Natural killer cell (primary cell): ENCODE measurements at regions not wholly inside any gene's neighbourhood (a gene's known extent, or its start where the extent isn't known, plus 50 kb on each side); places are given as distances from the start of the nearest gene placed in this dataset.

Experiments used
- ATAC-seq, 3 donors: fragments of 150-1000 bp in 2 of 3; fragments of 200-7000 bp in 1 of 3; cut with Tn5 transposase; 1 replicate in 1 of 3; 2 replicates in 2 of 3; pipeline ENCODE4 v1.10.0; 2021; ENCODE audit warnings: mild to moderate bottlenecking in 2 of 3, moderate library complexity in 2 of 3
- DNase-seq, 2 donors: peaks; one replicate each; pipeline versions ENCODE4 v3.0.0 to v3.0.0-alpha.2; 2013 to 2021; ENCODE audit warnings: mixed read lengths in 1 of 2
- H3K27ac ChIP-seq: one replicate; pipeline ENCODE4 v1.5.1; 2013; ENCODE audit warnings: mild to moderate bottlenecking, low read length
- H3K27me3 ChIP-seq: one replicate; pipeline ENCODE4 v1.6.1; 2013; ENCODE audit warnings: low read length; ENCODE audit not compliant: control insufficient read depth, insufficient read depth
- H3K36me3 ChIP-seq: one replicate; pipeline ENCODE4 v1.6.1; 2013; ENCODE audit warnings: low read length; ENCODE audit not compliant: control insufficient read depth, insufficient read depth
- H3K4me1 ChIP-seq: one replicate; pipeline ENCODE4 v1.6.1; 2013; ENCODE audit warnings: low read length; ENCODE audit not compliant: control insufficient read depth, insufficient read depth
- H3K4me3 ChIP-seq: one replicate; pipeline ENCODE4 v1.5.1; 2013; ENCODE audit warnings: low read length
- H3K9me3 ChIP-seq: one replicate; pipeline ENCODE4 v1.6.1; 2013; ENCODE audit warnings: low read length; ENCODE audit not compliant: control insufficient read depth, insufficient read depth
- H3K27ac Mint-ChIP-seq, 2 donors: one replicate each; pipeline ENCODE4 v1.8.0; 2022; ENCODE audit warnings: mild to moderate bottlenecking in 2 of 2, mixed read lengths in 2 of 2, moderate library complexity in 1 of 2
- H3K27me3 Mint-ChIP-seq, 2 donors: one replicate each; pipeline ENCODE4 v1.8.0; 2022; ENCODE audit warnings: low read depth in 2 of 2, mixed read lengths in 2 of 2
- H3K36me3 Mint-ChIP-seq: one replicate; pipeline ENCODE4 v1.8.0; 2022; ENCODE audit warnings: mixed read lengths
- H3K4me1 Mint-ChIP-seq, 2 donors: one replicate each; pipeline ENCODE4 v1.8.0; 2022; ENCODE audit warnings: mixed read lengths in 2 of 2
- H3K4me3 Mint-ChIP-seq: one replicate; pipeline ENCODE4 v1.8.0; 2022; ENCODE audit warnings: mild to moderate bottlenecking, moderate library complexity, mixed read lengths
- H3K9me3 Mint-ChIP-seq, 2 donors: one replicate each; pipeline ENCODE4 v1.8.0; 2022; ENCODE audit warnings: mixed read lengths in 2 of 2
- CTCF ChIP-seq: fragments of 200-600 bp; IDR thresholded peaks from one replicate; pipeline ENCODE4 v1.8.0; 2022; ENCODE audit warnings: antibody characterized with exemption
- WGBS: methylation state at CpG from one replicate; pipeline ENCODE4 v1.1.7; 2013; ENCODE audit warnings: missing lambda C conversion rate; ENCODE audit not compliant: insufficient coverage; 5-methylcytosine and 5-hydroxymethylcytosine counted together
- intact Hi-C: fragments of 100-400 bp; cut with micrococcal nuclease; formaldehyde crosslinking; loops from one replicate; pipeline ENCODE4 v1.14.2; 2022

DNA sequence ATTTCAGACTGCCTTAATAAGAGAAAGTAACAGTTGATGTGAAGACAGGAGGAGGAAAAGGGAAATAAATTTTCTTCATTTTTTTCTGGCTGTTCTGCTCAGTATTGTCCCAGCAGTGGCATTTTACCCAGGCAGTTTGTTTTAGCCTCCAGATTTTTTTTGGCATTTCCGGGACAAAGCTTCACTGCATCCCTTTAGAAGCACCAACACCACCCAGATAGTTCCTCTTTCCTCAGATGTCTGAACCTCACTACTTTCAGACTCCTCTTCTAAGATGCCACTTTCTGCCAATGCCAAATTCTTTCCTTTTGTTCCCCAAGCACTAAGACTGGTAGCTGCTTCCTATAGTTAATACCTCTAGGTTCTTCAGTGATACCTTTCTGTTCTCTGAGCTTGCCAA, 480.1 kb upstream of the SLC10A2 start:
- H3K9me3 ChIP-seq = peaks cover 5% of the 10 kb centered on the region
- Mint-ChIP-seq H3K27ac (no peak overlapping the region), H3K27me3 (no peaks in the 10 kb centered on the region), H3K4me1 (no peaks in the 10 kb centered on the region), H3K4me3 (no peak overlapping the region), H3K9me3 (peaks cover 23 to 28% of the 10 kb centered on the region in 2 donors), H3K36me3 (peaks cover 7% of the 10 kb centered on the region)
- TF ChIP-seq CTCF = no peak
- H3K27ac ChIP-seq = no peak overlapping the region
- no peak for DNase-seq
- no peak overlapping the region for H3K4me3 ChIP-seq
- 13% methylated on average over 1 of the region's 1 CpG for WGBS
- no peak for ATAC-seq
- H3K27me3 ChIP-seq = no peaks in the 10 kb centered on the region
- no peaks in the 10 kb centered on the region for H3K4me1 ChIP-seq
- intact Hi-C loops = no loop called here
- H3K36me3 ChIP-seq = no peaks in the 10 kb centered on the region

DNA sequence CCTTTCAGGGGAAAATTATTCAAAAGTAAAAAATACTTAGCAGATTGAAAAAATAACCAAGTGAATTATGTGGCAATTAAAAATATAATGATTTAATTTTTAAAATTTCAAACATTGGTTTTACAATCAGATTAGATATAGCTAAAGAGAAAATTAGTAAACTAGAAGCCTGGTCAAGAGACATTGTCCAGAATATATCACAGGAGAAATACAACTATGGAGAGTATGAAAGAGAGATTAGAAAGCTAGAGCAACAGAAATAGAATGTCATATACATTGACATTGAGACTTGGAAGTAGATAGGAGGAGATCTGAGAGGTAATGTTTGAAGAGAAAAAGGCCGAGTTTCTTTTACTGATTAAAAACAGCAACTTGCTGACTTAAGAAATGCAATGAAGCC, 476.4 kb upstream of the SLC10A2 start:
- intact Hi-C loops = no loop called here
- Mint-ChIP-seq H3K27me3 (no peaks in the 10 kb centered on the region), H3K27ac (no peak overlapping the region), H3K36me3 (peaks cover 7% of the 10 kb centered on the region), H3K4me1 (no peaks in the 10 kb centered on the region), H3K9me3 (peaks cover 19 to 25% of the 10 kb centered on the region in 2 donors), H3K4me3 (no peak overlapping the region)
- no peak overlapping the region for H3K4me3 ChIP-seq
- H3K27ac ChIP-seq = no peak overlapping the region
- DNase-seq (no peak), ATAC-seq (no peak)
- H3K9me3 ChIP-seq = peaks cover 5% of the 10 kb centered on the region
- no peaks in the 10 kb centered on the region for H3K4me1 ChIP-seq
- TF ChIP-seq CTCF = no peak
- no CpG with 5 or more reads among the region's 1 CpG for WGBS
- no peaks in the 10 kb centered on the region for H3K36me3 ChIP-seq
- no peaks in the 10 kb centered on the region for H3K27me3 ChIP-seq

DNA sequence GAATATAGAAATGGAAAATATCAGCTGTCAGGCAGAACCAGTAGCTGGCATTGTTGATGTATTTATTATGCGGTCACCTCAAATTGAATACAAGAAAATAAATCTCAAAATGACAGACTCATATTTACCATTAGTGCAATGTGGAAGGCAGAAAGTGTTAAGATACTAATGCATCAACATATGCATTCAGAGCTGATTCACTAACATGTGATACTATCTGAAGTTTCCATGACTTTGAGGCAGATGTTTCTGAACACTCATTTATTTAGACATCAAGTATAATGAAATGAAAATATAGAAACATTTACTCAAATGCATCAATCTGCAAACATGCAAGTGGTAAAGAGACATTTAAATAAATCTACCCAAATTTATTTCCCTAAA, 474.2 kb upstream of the SLC10A2 start:
- Mint-ChIP-seq H3K27ac (no peak overlapping the region), H3K27me3 (no peaks in the 10 kb centered on the region), H3K4me1 (no peaks in the 10 kb centered on the region), H3K4me3 (no peak overlapping the region), H3K36me3 (peaks cover 7% of the 10 kb centered on the region), H3K9me3 (peaks cover 13 to 20% of the 10 kb centered on the region in 2 donors)
- no peaks in the 10 kb centered on the region for H3K9me3 ChIP-seq
- TF ChIP-seq CTCF = no peak
- H3K36me3 ChIP-seq = no peaks in the 10 kb centered on the region
- ATAC-seq = no peak
- no peak for DNase-seq
- no peaks in the 10 kb centered on the region for H3K4me1 ChIP-seq
- no peak overlapping the region for H3K27ac ChIP-seq
- no peaks in the 10 kb centered on the region for H3K27me3 ChIP-seq
- no peak overlapping the region for H3K4me3 ChIP-seq
- intact Hi-C loops = no loop called here
- no CpG with 5 or more reads among the region's 1 CpG for WGBS

DNA sequence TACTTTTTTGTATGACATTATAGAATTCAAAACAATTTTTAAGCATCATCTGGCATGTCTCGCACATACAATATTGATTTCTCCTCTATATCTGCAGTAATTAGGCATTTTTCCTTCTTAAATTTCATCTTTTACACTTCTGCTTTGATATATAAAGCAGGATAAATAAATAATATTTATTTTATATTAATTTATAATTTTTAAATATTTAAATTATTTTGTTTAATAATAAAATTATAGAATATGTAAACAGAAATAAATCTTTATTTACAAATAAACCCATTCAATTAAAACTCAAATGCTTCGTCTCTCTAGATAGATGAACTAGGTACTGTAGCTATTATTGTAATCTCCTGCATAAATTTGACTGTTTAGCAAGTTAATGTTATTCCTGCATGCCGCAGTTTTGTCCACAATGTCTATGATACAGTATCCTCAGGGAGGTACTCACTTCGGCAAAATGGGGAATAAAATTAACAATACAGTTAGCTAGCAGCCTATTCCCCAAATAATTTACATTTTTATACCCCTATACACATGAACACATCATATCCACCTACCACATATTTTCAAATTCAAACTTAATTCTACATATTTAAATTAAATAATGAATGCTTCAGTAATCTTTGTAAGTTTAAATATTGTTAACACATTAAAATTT, 473.6 kb upstream of the SLC10A2 start:
- intact Hi-C loops = no loop called here
- H3K36me3 ChIP-seq = no peaks in the 10 kb centered on the region
- H3K4me1 ChIP-seq = no peaks in the 10 kb centered on the region
- ATAC-seq (no peak), DNase-seq (no peak)
- no peaks in the 10 kb centered on the region for H3K4me1 Mint-ChIP-seq
- no peak overlapping the region for H3K4me3 ChIP-seq
- H3K9me3 ChIP-seq = no peaks in the 10 kb centered on the region
- WGBS = 86% methylated on average over 2 of the region's 4 CpGs
- no peaks in the 10 kb centered on the region for H3K27me3 ChIP-seq
- H3K27ac ChIP-seq = no peak overlapping the region
- H3K36me3 Mint-ChIP-seq = peaks cover 4% of the 10 kb centered on the region
- no peak overlapping the region for H3K27ac Mint-ChIP-seq
- H3K9me3 Mint-ChIP-seq = peaks cover 13 to 16% of the 10 kb centered on the region in 2 donors
- H3K27me3 Mint-ChIP-seq = no peaks in the 10 kb centered on the region
- no peak overlapping the region for H3K4me3 Mint-ChIP-seq
- TF ChIP-seq CTCF = no peak
